Subcutaneous abdominal adipose tissue (tissue), 5 donors: ENCODE measurements at regions not wholly inside any gene's neighbourhood (a gene's known extent, or its start where the extent isn't known, plus 50 kb on each side); places are given as distances from the start of the nearest gene placed in this dataset.
"Not testable (repeated sequence)": the region's sequence is repeated elsewhere in the genome, so short reads cannot be mapped to it uniquely, and the experiment has no call there.

ENCODE experiments used
- H3K27ac ChIP-seq: one replicate; pipeline ENCODE4 v1.7.0; 2013; ENCODE audit warnings: low read depth, mild to moderate bottlenecking, inconsistent platforms, low read length, moderate library complexity
- H3K27me3 ChIP-seq, 5 donors: one replicate each; pipeline ENCODE4 v1.7.0; 2013; ENCODE audit warnings: low read length in 5 of 5, inconsistent platforms in 1 of 5; ENCODE audit not compliant: control insufficient read depth in 5 of 5, insufficient read depth in 4 of 5
- H3K36me3 ChIP-seq, 5 donors: one replicate each; pipeline ENCODE4 v1.7.0; 2013; ENCODE audit warnings: low read length in 5 of 5; ENCODE audit not compliant: control insufficient read depth in 5 of 5, insufficient read depth in 5 of 5
- H3K4me1 ChIP-seq, 5 donors: one replicate each; pipeline ENCODE4 v1.7.0; 2013; ENCODE audit warnings: low read length in 5 of 5, mild to moderate bottlenecking in 3 of 5, moderate library complexity in 1 of 5; ENCODE audit not compliant: control insufficient read depth in 5 of 5, insufficient read depth in 5 of 5
- H3K4me3 ChIP-seq, 5 donors: one replicate each; pipeline ENCODE4 v1.7.0; 2013; ENCODE audit warnings: low read length in 5 of 5, low read depth in 1 of 5
- H3K9ac ChIP-seq, 5 donors: one replicate each; pipeline ENCODE4 v1.7.0; 2013; ENCODE audit warnings: low read length in 5 of 5, mild to moderate bottlenecking in 4 of 5, moderate library complexity in 3 of 5
- H3K9me3 ChIP-seq, 5 donors: one replicate each; pipeline ENCODE4 v1.7.0; 2013; ENCODE audit warnings: low read length in 5 of 5; ENCODE audit not compliant: control insufficient read depth in 5 of 5
- donor health status: healthy.
- donor health status: healthy.
- donor health status: healthy.
- donor health status: healthy.
- donor health status: healthy.

DNA sequence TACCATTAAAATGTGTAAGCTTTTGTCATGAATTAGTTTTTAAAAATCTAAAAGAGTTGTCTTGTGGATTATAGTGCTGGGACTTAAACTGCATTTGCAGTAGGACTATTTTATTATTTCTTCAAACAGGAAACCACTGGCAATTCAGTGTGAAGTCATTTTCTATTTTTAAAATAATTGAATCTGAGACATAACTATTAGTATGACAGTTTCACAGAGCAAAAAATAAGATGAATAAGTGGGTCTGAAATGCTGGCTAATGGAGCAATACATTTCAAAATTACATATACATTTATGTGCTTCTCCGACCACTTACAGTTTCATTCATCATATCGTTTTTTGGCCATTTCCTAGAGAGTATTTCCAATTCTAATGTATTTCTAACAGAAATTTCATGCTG lies 75.3 kb upstream of the RAPGEF2 start:
- Histone ChIP-seq H3K36me3 (no peaks in the 10 kb centered on the region), H3K4me1 (peaks cover 0 to 4% (median 0%) of the 10 kb centered on the region in 5 donors), H3K9ac (no peak overlapping the region), H3K27ac (no peak overlapping the region), H3K9me3 (no peaks in the 10 kb centered on the region), H3K27me3 (no peaks in the 10 kb centered on the region), H3K4me3 (no peak overlapping the region)

DNA sequence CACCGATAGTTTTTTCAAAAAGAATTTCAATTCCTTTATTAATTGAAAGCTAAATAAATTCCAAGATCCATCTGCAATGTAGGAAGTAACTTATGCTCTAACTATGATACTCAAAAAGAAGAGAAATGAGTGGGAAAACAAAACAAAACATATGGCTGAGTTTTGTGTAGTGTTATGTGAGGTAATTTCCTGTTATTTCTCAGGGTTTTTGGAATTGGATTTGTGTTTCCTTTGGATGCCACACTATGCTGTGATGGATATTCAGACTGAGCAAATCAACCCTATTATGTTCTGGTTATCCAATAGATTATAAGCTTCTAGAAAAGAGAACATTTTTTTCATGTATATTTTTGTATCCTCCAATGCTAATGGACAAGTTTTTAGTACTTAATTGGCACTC lies 73.4 kb upstream of the RAPGEF2 start:
- Histone ChIP-seq H3K9ac (no peak overlapping the region), H3K36me3 (no peaks in the 10 kb centered on the region), H3K9me3 (no peaks in the 10 kb centered on the region), H3K4me3 (no peak overlapping the region), H3K27ac (no peak overlapping the region), H3K27me3 (no peaks in the 10 kb centered on the region), H3K4me1 (peaks cover 0 to 4% (median 0%) of the 10 kb centered on the region in 5 donors)

DNA sequence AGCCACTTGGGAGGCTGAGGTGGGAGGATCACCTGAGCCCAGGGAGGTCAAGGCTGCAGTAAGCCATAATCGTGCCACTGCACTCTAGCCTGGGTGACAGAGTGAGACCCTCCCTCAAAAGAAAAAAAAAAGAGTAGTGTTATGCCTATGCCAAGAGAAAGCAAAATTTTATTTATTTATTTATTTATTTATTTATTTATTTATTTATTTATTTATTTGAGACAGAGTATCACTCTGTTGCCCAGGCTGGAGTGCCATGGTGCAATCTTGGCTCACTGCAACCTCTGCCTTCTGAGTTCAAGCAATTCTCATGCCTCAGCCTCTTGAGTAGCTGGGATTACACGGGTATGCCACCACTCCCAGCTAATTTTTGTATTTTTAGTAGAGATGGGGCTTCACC lies 72.6 kb upstream of the RAPGEF2 start:
- H3K9me3 ChIP-seq, H3K4me3 ChIP-seq, H3K27ac ChIP-seq, H3K36me3 ChIP-seq, H3K27me3 ChIP-seq, H3K4me1 ChIP-seq, H3K9ac ChIP-seq: not testable (repeated sequence)

DNA sequence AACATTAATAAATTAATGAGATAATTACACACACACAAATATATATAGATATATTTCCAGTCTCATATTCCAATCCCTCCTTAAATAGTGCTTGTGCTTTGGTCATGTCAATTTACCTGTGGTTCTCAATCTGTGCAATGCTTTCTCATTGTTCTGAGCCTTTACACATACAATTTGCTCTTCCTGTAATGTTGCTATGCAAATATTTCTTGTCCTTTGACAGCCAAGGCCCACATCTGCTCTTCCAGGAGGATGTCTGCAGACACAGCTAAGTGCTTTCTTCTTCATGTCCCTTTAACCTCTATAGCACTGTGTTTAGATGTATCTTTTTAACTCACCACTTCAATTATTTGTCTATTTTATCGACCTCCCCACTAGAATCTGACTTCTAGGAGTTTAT lies 67.3 kb upstream of the RAPGEF2 start:
- Histone ChIP-seq H3K36me3 (no peaks in the 10 kb centered on the region), H3K27me3 (no peaks in the 10 kb centered on the region), H3K27ac (no peak overlapping the region), H3K9me3 (no peaks in the 10 kb centered on the region), H3K9ac (no peak overlapping the region), H3K4me3 (no peak overlapping the region), H3K4me1 (no peaks in the 10 kb centered on the region)

DNA sequence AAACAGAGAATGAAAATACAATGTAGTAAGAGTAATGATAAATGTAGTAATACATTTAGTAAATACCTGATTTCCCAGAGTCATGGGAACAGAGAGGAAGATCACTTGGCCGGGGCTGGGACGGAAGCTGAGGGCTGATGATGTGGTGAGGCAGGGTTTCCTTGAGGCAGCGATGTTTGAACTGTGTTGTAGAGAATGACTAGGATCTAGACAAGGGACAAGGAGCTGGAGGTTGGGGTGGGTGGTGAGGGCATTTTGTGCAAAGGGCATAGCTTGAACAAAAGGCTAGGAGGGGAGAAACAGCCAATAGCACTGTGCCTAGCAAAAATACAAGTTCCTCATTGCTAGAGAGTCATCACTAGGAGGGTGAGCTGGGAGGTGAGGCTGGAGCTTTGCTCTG lies 64.3 kb upstream of the RAPGEF2 start:
- Histone ChIP-seq H3K4me1 (no peaks in the 10 kb centered on the region), H3K9ac (no peak overlapping the region), H3K27me3 (no peaks in the 10 kb centered on the region), H3K36me3 (no peaks in the 10 kb centered on the region), H3K4me3 (no peak overlapping the region), H3K9me3 (no peaks in the 10 kb centered on the region), H3K27ac (no peak overlapping the region)

DNA sequence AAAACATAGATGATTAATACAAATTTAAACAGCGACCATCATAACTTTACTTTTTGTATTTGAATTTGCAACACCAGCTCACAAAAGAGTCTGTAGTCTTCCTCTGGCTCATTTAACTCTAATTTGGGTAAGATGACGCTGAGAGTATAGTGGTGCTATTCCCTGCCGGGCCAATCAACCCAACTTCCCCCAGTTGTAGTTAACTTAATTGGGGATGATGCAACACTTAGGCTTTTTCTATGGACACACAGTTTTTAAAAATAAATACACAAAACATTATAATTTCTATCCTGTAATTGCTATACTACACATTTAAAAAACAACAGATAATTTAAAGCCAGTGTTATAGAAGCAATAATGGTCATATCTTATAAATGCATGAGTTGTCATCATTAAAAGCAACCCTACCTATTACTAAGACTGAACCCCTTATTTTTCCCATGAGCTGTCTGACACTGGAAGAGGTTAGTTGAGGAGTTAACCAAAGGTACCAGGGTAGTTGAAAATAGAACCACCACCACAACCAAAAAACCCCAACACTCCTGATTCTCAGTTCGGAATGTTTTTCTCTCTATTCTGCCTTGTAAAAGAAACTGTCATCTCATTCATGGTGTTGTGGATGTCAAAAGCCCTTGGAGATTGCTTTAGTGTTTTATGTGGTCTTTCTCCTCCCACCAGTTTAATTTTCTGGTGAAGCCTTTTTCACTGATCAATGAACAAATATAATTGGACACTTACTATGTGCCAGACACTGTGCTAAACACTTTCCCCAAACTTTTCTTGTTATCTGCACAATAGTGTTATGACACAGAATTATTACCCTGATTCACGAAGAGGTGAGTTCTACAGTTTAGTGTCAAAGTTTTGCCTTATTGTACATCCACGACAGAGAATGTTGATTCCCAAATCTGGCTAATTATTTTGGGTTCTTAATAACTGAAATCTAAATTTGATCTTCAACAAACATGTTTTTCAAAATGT lies 61.5 kb upstream of the RAPGEF2 start:
- Histone ChIP-seq H3K4me1 (no peaks in the 10 kb centered on the region), H3K4me3 (no peak overlapping the region), H3K27me3 (no peaks in the 10 kb centered on the region), H3K36me3 (no peaks in the 10 kb centered on the region), H3K9me3 (no peaks in the 10 kb centered on the region), H3K27ac (no peak overlapping the region), H3K9ac (no peak overlapping the region)

DNA sequence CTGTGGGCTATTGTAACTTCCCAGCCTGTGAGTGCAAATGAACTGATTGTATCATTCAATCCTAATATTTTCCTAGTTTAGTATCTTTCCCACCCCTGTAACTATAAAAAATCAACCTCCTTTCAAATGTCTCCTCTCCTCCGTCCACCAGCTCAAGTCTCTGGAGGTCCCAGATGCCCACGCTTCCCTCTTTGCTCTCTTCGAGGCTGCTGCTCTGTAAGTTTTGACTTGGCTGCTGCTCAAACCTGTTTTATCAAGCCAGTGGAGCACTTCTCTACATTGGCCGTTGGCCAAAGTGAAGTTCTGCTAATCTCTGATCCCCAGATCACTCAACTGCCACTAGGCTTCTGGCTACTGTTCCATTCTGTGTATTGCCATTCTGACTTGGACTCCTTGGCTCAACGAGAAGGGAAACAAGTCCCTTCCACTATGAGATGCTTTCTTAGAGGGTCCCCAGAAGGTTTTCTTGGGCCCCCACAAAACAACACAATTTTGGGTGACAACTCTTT lies 60.7 kb upstream of the RAPGEF2 start:
- Histone ChIP-seq H3K27ac (no peak overlapping the region), H3K4me3 (no peak overlapping the region), H3K9ac (no peak overlapping the region), H3K27me3 (no peaks in the 10 kb centered on the region), H3K4me1 (no peaks in the 10 kb centered on the region), H3K36me3 (no peaks in the 10 kb centered on the region), H3K9me3 (no peaks in the 10 kb centered on the region)

DNA sequence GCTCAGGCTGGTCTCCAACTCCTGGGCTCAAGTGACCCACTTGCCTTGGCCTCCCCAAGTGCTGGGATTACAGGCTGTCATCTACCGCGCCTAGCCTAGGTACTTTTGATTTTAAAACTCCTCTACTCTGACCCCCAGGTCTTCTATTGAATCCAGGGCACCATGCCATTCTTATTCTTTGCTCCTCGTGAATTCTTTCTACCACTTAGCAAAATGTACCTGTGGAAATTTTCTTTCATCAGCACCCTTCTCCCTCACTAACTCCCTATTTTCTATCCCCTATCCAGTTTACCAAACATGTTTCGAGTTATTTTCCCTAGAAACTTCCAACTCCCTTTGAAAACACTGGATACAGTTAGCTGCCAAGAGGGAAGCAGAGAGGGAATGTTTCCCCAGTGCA lies 60.0 kb upstream of the RAPGEF2 start:
- H3K27ac ChIP-seq, result no peak overlapping the region
- H3K27me3 ChIP-seq, result no peaks in the 10 kb centered on the region
- no peaks in the 10 kb centered on the region for H3K9me3 ChIP-seq
- no peaks in the 10 kb centered on the region for H3K36me3 ChIP-seq
- peaks cover 0 to 2% (median 1%) of the 10 kb centered on the region in 5 donors for H3K4me1 ChIP-seq
- no peak overlapping the region for H3K4me3 ChIP-seq
- no peak overlapping the region for H3K9ac ChIP-seq

DNA sequence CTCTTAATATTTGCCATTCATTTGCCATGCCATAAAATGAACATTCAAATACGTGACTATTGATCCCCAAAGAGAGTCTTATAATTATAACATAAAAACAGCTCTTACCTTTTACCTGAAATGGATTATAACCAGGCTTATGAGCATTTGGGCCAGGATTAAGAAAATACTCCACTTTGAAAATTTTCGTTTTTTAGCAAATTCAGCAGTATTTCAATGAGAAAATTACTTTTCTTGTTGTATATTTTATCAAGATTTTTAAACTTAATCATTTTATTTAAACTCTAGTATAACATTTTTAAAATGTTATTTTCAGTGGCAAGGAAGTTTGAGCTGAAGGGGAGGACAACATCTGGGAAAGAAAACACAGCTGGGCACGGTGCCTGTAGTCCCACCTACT lies 59.0 kb upstream of the RAPGEF2 start:
- H3K4me1 ChIP-seq, result peaks cover 4 to 9% (median 8%) of the 10 kb centered on the region in 5 donors
- no peaks in the 10 kb centered on the region for H3K36me3 ChIP-seq
- H3K9me3 ChIP-seq, result no peaks in the 10 kb centered on the region
- H3K9ac ChIP-seq, result no peak overlapping the region
- H3K4me3 ChIP-seq, result no peak overlapping the region
- H3K27me3 ChIP-seq, result no peaks in the 10 kb centered on the region
- no peak overlapping the region for H3K27ac ChIP-seq

DNA sequence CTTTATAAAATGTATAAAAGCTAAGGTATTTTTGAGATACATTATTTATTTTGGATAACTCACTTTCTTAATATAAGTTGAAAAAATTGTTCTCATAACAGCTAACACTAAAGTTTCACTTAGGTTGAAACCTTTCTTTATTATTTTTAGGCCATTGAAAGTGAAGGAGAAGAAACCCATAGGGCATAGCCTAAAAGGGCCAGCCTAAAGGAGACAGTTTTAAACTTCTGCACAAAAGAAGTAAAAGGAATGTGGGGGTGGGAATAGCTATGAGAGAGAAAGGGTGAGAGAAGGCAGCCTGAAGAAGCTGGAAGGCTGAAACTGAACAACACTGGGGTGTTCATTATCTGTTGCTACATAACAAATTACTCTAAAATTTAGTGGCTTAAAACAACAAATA lies 57.6 kb upstream of the RAPGEF2 start:
- H3K4me1 ChIP-seq, result peaks cover 4 to 9% (median 8%) of the 10 kb centered on the region in 5 donors
- H3K36me3 ChIP-seq, result no peaks in the 10 kb centered on the region
- H3K9me3 ChIP-seq, result no peaks in the 10 kb centered on the region
- no peak overlapping the region for H3K27ac ChIP-seq
- no peaks in the 10 kb centered on the region for H3K27me3 ChIP-seq
- H3K9ac ChIP-seq, result no peak overlapping the region
- H3K4me3 ChIP-seq, result no peak overlapping the region
